Stimulated activated CD4-positive, alpha-beta T cell treated with anti-CD3 and anti-CD28 coated beads, Interleukin-1b, Interleukin-23, amount 100 ng/mL, for 1 hour (primary cell): ENCODE measurements at regions not wholly inside any gene's neighbourhood (a gene's known extent, or its start where the extent isn't known, plus 50 kb on each side); places are given as distances from the start of the nearest gene placed in this dataset.

Source experiments
- DNase-seq, 2 donors: peaks; one replicate each; pipeline ENCODE4 v3.0.0-alpha.2; 2020; ENCODE audit warnings: low read depth in 2 of 2

DNA sequence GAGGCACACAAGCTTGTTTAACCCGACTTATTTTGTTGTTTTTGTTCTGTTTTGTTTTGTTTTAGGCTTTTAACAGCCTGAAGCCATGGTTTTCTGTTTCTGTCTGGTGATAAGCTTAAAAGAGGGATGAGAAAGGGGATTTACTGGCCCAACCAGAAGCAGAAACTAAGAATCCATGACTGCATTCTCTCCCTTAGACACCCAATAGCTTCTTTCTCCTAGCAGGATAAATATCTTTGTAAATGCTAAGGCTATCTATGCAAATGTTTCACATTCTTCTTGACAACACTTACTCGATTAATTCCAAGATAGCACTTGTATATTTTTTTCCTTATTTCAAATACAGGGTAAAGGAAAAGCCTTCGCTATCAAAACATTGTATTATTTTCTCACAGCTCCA, 53.7 kb upstream of the SMAD1 start:
- no peak for DNase-seq

DNA sequence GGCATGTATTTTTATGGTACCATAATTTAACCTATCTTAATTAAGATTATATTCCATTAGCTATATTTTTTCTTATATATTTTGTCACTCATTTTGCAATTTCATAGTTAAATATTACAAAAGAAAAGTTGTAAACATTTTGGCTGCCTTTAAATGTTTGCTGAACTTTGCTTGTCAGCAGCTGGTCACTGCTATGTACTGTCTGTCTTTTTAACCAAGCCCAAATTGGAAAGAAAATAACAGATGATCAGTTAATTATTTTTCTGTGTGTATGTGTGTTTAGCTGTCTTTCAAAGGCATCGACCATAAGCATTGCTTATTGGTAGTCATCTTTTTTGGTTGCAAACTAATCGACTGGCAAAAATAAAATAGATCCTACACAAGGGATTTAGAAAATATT, 54.4 kb upstream of the SMAD1 start:
- DNase-seq, result no peak

DNA sequence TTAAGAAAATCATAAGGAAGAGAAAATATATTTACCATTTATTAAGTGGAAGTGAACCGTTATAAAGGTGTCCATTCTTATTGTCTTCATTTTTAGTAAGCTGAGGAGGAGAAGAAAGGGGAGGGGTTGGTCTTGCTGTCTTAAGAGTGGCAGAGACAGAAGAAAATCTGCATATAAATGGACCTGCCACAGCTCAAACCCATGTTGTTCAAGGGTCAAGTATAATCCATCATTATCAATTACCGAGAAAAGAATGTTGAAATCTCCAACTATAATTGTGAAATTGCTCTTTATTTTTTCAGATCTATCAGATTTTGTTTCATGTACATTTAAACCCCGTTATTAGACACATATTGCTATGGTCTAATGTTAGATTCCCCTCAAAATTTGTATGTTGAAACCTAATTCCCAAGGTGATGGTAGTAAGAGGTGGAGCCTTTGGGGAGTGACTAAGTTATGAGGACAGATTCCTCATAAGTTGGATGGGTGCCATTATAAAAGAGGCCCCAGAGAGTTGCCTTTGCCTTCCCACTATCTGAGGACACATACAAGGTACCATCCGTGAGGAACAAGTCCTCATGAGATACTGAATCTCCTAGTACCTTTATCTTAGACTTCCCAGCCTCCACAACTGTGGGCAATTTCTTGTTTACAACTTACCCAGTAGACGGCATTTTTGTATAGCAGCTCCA, 58.5 kb upstream of the SMAD1 start:
- DNase-seq, result no peak

DNA sequence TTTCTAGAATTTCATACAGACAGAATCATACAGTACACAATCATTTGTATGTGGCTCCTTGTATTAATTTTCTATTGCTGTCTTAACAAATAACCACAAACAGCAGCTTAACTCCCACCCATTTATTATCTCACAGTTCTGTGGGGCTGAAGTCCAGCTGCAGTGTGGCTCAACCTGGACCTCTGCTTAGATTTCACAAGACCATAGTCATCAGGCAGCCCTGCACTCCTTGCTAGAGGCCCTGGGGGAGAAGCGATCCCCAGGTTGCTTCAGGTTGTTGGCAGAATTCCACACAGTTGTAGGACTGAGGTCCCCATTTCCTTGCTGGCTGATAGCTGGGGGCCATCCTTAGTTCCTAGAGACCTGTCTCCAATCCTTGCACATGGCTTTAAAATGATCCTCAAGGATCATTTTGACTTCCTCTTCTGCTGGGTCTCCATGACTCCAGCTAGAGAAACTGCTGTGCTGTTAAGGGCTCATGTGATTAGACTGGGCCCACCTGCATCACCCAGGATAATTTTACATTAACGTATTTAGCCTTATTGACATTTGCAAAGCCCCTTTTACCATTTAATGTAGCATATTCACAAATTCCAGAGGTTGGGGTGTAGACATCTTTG, 60.9 kb upstream of the SMAD1 start:
- DNase-seq, result no peak

DNA sequence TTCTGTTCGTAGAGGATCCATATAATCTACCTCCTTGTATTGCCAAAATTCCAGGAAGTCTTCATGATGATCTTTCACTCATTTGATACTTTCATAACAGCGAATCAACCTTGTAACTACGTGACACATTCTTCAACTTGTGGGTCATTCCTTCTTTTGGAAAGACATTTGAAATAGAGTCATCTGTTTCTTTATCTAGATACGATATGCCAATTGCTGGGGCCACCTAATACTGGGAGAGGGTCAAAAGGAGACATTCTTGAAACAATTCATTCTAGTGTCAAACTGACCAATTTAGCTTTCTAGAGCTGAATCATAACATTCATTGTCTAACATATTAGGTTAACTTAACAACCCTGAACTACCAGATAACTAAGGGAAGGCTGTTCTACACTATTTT, 62.9 kb upstream of the SMAD1 start:
- DNase-seq, result no peak

DNA sequence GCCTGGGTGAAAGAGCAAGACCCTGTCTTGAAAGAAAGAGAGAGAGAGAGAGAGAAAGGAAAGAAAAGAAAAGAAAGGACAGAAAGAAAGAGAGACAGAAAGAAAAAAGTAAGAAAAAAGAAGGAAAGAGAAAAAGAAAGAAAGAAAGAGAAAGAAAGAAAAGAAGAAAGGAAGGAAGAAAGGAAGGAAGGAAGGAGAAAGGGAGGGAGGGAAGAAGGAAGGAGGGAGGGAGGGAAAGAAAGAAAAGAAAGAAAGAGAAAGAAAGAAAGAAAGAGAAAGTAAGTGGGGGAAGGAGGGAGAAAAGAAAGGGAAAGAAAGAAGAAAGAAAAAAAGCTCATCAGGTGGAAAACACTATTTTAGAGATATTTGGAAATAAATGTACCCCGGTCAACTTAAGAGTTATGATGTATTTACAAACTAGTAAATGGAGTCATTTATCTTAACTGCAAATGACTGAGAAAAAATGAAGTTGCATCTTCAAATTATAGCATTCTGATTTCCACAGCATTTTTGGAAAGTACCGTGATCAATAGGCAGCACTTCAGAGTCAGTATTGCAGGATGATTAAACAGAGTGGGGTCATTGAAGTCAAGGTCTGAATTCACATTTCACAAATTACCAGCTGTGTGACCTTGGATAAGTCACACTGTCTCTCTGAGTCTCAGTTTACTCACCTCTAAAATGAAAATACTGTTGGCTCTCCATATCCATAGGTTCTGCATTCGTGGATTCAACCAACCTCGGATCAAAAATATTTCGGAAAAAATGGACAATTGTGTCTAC, 64.1 kb upstream of the SMAD1 start:
- no peak for DNase-seq

DNA sequence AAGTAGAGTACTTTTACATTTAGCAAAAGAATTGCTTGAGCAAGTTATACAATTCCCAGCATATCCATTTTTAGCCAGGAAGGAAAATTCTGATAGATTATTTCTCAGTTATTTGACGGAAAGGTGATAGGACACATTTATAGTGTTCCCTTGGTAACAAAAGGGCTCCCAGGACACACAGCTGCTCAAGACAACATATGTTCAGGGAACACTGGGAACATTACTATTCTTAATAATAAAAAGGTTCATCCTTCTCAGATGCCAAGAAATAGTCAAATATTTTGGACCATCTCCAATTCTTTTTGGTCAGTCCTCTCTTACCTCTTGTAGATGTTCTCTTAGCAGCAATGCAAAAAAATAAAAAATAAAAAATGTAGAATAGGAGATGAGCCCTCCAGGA, 66.8 kb upstream of the SMAD1 start:
- DNase-seq, result no peak

DNA sequence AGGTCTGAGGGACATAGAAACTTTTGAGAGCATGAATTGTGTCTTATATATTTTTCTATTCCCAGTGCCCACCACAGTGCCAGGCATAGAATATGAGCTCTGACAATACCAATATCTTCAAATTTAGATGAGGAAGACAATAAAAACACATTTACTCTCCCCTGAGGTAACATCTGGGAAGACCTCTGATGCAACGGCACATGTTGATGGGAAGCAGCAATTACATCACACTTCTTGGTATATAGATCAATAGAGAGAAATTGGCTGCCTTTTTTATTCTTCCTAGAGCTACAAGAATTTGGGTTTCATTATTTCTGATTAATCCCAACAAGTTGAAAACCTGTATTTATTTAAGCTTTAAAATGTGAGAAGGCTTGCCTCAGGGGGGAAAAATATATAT, 67.4 kb upstream of the SMAD1 start:
- no peak for DNase-seq

DNA sequence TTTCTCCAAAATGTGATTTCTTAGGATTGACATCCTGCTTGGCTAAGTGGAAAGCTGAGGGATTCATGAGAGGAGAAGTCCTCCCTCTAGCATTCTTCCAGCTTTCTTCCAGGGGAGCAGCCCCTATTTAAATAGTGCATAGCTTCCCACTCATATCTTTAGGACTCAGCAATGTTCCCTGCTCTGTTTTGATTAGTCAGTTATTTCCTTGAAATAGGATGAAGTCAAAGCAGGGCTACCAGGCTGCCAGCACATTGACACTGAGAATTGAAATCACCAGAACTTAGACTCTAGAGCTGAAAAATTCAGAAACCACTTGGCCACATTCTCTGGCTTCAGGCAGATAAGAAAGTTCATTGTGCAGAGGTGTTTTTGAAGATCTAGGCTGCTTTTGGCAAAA, 74.7 kb upstream of the SMAD1 start:
- no peak for DNase-seq

DNA sequence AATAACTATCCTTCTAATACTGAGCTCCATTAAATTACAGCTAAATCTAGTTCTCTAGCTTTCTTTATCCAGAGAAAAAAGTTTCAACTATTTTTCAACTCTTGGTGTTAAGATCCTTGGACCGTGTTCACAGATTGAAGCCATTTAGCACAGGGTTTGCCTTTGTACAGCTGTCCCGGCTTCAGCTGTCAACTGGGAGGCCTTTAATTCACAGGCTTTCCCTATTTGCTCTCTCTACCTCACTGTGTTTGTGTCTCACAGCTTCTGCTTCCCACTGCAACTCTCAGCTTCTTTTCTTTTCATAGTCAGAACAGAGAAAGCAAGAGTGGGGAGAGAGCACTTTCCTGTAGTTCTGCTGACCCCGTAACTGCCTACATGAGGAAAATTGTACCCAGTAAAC, 76.9 kb upstream of the SMAD1 start:
- DNase-seq, result no peak

DNA sequence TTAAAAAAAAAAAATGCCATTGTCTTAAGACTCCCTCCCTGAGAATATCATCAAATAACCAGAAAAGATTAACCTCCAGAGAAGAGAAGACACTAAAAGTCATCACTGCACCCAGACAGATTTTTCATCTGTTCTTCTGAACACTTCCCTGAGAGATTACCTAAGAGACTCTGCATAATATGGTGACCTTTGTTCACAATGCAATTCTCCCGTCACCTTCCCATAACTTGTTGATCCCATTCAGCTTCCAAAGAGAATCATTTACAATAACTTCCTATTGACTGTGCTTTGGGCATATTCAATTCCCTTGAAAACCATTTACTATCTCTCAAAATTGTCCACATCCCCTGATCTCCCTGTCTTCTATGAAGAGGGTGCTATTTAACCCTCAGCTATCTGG, 85.1 kb upstream of the SMAD1 start:
- no peak for DNase-seq

DNA sequence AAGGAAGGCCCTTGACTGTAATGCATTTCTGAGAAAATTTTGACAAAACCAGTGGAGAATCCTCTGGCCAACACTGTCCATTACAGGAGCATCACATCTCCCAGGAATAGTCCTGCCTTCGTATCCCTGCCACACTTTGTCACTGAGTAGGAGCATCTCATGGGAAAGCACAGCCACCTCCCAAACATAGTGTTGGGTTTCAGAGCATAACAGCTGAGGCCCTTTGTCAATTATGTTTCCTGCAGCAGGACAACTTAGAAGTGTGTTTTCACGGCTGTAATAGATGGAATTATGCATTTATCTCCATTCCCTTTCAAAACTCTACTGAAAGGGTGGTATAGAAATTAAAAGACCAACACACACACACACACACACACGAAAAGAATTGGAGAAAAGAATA, 91.1 kb upstream of the SMAD1 start:
- DNase-seq, result no peak

DNA sequence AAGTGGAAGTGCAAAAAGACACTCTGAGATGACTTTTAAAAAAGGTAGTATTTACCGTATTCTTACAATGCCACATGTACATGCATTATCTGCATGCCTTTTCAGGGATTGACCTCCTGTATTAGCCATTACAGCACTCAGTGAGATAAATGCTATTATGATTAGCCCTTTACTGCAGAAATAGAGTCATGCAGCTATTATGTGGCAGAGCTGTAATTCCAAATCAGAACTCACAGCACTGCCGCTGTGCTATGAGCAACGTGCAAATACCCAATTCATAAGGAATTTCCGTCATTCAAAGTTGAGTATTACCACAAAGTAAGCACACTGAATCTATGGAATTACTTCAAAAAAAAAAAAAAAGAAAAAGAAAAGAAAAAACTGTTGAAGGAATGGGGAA, 92.1 kb upstream of the SMAD1 start:
- DNase-seq, result no peak

DNA sequence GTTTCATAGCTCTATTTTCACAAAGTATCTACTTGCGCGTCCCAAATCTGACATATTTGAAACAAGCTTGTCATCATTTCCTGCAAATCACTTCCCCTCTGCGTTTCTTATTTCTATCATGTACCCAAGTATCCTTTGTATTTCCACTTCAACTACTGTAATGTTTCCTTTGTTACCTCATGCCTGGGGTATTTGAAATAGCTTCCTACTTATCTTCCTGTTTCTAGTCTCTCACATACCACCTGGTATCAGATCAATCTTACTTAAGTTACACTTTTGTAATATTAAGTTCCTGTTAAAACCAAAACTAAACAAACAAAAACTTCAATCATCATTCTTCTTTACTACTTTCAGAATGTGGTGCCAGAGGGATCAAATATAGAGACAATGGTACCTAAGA, 93.6 kb upstream of the SMAD1 start:
- DNase-seq, result no peak

DNA sequence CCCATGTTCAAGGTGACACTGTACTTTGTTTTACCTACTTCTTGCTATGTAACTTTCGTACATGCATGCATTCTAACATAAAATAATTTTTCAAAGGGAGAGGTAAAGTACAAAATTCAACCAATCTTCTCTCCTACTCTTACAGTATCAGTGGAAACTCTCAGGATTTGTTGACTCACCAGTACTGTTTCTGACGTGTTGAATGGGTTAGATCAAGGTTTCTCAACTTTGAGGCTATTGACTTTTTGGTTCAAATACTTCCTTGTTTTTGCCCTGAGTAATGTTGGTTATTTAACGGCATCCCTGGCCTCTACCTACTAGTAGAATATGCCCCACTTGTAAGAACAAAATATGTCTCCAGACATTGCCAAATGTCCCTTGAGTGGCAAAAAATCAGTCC, 94.6 kb upstream of the SMAD1 start:
- no peak for DNase-seq

DNA sequence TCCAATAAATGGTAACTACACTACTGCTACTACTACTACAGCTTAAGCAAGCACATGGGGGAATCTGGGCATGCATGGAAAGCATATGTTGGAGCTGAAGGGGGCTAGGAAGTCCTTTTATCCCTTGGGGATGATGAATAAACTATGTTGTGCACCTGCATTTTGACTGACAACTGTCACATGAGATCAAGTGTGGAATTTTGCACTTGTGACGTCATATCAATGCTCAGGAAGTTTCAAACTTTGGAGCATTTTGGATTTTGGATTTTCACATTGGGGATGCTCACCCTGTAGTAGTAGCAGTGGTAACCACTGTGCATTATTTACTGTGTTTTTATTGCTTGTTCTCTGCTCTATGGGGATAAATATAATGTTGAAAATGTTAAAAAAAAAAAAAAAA, 100.5 kb upstream of the SMAD1 start:
- no peak for DNase-seq

DNA sequence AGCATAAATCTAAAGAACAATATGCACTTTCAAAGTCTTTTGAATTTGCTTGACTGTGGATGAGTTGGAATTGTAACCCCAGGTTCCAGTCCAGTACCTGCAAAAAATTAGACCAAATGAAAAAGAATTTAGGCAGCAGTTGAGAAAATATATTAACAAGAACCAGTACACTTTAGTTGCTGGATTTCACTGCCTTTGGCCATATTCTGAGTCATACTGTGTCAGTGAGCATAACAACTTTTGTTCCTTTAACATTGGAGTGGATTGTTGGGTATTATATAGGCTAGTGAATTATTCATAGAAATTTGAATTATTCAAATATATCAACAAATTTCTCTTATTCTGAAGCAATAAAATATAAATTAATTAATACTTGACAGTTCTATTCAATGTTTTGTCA, 101.5 kb upstream of the SMAD1 start:
- no peak for DNase-seq

DNA sequence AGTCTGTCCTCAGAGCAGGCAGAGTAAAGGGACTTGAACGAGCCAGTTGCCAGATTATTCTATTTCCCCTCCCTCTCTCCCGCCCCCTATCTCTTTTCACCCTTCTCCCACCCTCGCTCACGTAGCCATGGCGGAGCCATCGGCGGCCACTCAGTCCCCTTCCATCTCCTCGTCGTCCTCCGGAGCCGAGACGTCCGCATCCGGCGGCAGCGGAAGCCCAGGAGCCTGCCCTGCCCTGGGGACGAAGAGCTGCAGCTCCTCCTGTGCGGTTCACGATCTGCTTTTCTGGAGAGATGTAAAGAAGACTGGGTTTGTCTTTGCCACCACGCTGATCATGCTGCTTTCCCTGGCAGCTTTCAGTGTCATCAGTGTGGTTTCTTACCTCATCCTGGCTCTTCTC, 106.2 kb upstream of the SMAD1 start:
- DNase-seq, result no peak

DNA sequence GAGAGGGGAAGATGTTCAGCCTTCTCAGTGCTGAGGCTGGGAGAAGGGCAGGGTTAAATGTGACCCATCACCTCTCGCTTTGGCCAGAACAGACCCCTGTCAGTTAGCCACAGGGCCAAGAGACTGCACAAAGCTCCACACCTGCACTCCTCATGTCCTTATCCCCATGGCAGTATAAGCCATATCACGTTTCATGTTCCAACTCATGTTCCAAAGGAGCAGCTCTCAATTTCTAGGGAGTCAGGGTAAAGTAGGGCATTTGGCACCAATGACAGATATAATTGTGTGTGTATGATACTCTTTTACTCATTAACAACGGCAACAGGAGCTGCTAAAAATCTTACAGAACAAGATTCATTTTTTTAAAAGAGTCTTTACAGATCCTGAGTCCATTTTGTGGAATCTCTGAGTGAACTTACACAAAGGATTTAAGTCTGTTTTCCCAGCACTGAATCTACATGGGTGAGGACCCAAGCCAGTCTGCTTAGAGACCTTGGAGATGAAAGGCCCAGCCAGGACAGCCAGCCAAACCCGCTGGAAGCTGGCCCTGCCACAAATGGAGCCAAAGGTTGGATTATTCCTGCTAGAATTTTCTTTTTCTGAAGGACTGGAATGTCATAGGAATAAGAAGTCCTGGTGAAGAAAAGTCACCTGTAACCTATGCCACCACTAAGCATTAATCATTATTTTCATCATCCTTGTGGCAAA, 129.1 kb upstream of the SMAD1 start:
- DNase-seq, result no peak

DNA sequence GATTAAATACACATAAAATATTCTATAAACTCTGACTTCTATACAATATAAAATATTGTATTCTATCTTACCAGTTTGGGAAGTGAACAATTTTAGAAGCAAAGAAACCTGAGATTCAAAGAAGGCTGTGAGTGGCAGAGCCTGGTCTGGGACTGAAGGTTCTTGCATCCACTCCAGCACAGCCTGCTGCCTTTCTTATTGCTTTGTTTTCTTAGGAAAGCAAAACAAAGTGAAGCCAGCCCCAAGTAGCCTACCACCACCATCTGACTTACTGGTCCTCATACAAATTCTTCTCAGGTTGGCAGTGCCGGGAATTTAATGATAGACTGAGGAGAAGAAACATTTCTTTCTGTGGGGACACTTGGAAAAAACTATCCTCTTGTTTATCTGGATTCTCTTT, 129.7 kb upstream of the SMAD1 start:
- no peak for DNase-seq

DNA sequence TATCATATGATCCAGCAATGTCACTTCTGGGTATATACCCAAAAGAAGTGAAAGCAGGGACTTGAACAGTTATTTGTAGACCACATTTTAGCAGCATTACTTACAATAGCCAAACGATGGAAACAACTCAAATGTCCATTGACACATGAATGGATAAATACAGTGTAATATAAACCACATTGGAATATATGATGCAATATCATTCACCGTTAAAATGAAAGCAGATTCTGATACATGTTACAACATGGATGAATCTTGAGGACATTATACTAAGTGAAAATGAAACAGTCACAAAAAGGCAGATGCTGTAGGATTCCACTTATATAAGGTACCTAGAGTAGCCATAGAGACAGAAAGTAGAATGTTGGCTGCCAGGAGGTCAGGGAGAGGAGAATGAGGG, 130.5 kb upstream of the SMAD1 start:
- DNase-seq, result no peak

DNA sequence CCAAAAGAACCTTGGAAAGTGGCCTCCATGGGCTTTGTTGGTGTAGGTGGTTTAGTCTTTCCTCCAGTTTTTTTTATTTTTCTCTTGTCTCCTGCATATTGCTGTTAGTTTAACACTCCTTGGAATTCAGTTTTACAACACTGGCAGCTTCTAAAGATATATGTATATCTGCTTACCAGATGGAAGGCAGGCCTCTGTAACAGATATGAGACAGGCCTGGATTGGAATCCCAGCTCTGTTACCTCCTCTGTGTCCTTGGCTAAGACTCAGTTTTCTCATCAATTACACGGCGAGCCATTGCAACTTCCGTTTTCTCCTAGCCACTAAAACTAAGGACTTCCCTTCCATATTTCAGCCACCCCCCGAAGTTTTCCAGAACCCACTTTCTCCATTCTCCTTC, 133.4 kb upstream of the SMAD1 start:
- no peak for DNase-seq

DNA sequence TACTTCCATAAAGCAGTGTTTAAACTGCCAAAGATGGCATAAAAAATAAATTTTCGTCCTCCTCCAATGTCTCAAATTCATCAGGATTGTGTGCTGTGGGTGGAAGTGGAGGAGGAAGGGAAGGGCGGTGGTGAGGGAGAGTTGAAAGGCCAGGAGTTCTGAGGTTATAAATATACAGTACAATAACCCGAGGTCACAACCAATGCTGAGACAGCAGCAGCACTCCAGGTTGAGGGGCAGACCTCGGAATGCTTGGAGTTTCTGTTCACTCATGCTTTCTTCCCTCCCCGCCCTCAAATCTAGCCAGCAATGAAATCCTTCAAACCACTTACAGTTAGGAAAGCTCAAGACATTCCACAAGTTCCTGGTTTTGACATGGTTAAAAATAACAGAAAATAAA, 134.0 kb upstream of the SMAD1 start:
- no peak for DNase-seq
